AG04449 (cell line): ENCODE measurements at regions not wholly inside any gene's neighbourhood (a gene's known extent, or its start where the extent isn't known, plus 50 kb on each side); places are given as distances from the start of the nearest gene placed in this dataset.

ENCODE experiments used
- CTCF ChIA-PET: fragments of 350-600 bp; formaldehyde crosslinking; extraction: SDS; loops from one replicate; lab custom pipeline; 2021; ENCODE audit warnings: antibody characterized with exemption; lab: Yijun Ruan, JAX
- POLR2A ChIA-PET: fragments of 400-600, 350-600 bp; formaldehyde crosslinking; extraction: SDS; loops from one replicate; lab custom pipeline; 2020; ENCODE audit warnings: antibody characterized with exemption, inconsistent platforms; lab: Yijun Ruan, JAX
- DNase-seq: peaks from one replicate; pipeline ENCODE4 v3.0.0-alpha.2; 2010; ENCODE audit warnings: low read depth, low spot score
- H3K4me3 ChIP-seq: 2 replicates; pipeline ENCODE4 v1.5.1; 2011; ENCODE audit warnings: low read depth, mild to moderate bottlenecking, control low read depth, low read length
- TF ChIP-seq, protein P1 (sequence below): IDR thresholded peaks from one replicate; pipeline ENCODE4 v1.5.1; 2011; ENCODE audit warnings: mild to moderate bottlenecking, moderate library complexity, low read length, control low read depth, inconsistent platforms; ENCODE audit not compliant: insufficient read depth; ENCODE audit errors: missing control alignments

DNA sequence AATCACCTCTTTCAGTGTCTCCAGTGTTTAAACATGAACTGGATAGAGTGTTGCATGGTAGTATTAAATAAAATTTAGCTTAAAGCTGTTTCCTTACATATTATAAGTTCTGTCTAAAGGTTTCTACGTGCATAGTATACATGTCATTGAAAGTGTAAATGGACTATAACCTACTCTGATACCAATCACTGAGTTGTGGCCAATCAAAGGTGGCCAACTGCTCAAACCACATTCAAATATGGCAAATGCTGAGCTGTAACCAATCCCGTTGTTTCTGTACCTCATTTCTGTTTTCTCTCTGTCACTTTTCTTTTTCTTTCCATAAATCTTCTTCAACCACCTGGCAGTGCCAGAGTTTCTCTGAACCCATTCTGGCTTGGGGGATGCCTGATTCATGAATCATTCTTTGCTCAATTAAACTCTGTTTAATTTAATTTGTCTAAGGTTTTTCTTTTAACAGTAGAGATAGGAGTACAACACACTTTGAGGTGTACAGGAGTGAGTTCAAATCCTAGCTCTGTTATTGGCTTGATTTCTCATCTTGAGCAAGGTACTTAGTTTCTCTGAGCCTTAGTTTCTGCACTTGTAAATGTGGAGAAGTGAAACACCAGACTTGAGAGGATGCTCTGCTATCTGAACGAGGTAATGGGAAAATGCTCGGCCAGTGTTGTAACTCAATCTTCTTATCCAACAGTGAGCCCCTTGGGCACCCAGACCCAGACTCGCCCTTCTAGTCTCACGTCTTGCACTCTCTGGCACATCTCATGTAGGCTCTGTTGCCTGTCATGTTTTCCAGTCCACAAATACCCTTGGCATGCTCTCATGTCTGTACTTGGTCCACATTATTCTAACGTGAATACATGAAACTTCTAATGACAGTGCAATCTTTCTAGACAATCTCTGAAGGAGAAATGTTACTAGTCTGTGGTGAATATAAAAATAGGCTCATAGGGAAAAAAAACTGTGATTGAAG, 228.0 kb downstream of the PIK3C3 start:
- no peak overlapping the region for H3K4me3 ChIP-seq
- DNase-seq: no peak
- ChIA-PET CTCF (interaction anchor here (0.9 kb wide), 1 partner anchor 69 kb away, joined by 3 read pairs; no protein-coding TSS in a partner anchor), POLR2A (no interaction called here)
- TF ChIP-seq, protein P1, sequence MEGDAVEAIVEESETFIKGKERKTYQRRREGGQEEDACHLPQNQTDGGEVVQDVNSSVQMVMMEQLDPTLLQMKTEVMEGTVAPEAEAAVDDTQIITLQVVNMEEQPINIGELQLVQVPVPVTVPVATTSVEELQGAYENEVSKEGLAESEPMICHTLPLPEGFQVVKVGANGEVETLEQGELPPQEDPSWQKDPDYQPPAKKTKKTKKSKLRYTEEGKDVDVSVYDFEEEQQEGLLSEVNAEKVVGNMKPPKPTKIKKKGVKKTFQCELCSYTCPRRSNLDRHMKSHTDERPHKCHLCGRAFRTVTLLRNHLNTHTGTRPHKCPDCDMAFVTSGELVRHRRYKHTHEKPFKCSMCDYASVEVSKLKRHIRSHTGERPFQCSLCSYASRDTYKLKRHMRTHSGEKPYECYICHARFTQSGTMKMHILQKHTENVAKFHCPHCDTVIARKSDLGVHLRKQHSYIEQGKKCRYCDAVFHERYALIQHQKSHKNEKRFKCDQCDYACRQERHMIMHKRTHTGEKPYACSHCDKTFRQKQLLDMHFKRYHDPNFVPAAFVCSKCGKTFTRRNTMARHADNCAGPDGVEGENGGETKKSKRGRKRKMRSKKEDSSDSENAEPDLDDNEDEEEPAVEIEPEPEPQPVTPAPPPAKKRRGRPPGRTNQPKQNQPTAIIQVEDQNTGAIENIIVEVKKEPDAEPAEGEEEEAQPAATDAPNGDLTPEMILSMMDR: no peak

DNA sequence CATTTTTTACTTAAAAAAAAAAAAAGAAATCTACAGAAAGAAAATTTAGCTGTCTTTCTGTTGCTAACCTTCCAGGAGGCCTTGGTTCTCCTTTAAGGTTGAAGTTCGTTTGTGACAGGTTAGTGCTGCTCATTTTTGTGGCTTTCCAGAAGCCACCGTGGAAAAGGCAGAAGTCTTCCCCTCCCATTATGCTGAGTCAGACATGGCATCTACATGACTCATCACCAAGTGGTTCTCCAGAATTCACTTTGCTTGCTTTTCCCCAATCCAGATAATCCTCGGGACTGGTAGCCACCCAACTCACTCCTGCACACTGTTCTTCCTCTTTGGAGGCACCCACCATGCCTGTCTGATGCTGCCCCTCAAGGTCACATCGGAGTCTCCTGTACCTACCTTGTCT, 228.7 kb downstream of the PIK3C3 start:
- DNase-seq: peak; percentile 36
- ChIA-PET CTCF (interaction anchor here (0.9 kb wide), 1 partner anchor 70 kb away, joined by 3 read pairs; no protein-coding TSS in a partner anchor), POLR2A (no interaction called here)
- TF ChIP-seq, protein P1: no peak
- no peak overlapping the region for H3K4me3 ChIP-seq

- no peak overlapping the region for H3K4me3 ChIP-seq
- ChIA-PET CTCF (no interaction called here), POLR2A (no interaction called here)
- DNase-seq: no peak
- TF ChIP-seq, protein P1: no peak
These were observed 229.8 kb downstream of the PIK3C3 start for GRCh38 chr18:42184685-42185477.

GRCh38 chr18:42185486-42185885, 230.5 kb downstream of the PIK3C3 start:
- DNase-seq: no peak
- CTCF ChIA-PET: no interaction called here
- TF ChIP-seq, protein P1: no peak
- H3K4me3 ChIP-seq: no peak overlapping the region
- POLR2A ChIA-PET: no interaction called here

GRCh38 chr18:42187611-42188380, 232.8 kb downstream of the PIK3C3 start:
- no peak overlapping the region for H3K4me3 ChIP-seq
- POLR2A ChIA-PET: no interaction called here
- TF ChIP-seq, protein P1: no peak
- DNase-seq: no peak
- CTCF ChIA-PET: no interaction called here
